Activated naive CD8-positive, alpha-beta T cell (primary cell): ENCODE measurements at regions not wholly inside any gene's neighbourhood (a gene's known extent, or its start where the extent isn't known, plus 50 kb on each side); places are given as distances from the start of the nearest gene placed in this dataset.
"Not testable (repeated sequence)": the region's sequence is repeated elsewhere in the genome, so short reads cannot be mapped to it uniquely, and the experiment has no call there.

ENCODE experiments used
- H3K27ac Mint-ChIP-seq: one replicate; pipeline ENCODE4 v1.8.0; 2021; ENCODE audit warnings: mixed read lengths
- H3K27me3 Mint-ChIP-seq: one replicate; pipeline ENCODE4 v1.8.0; 2021; ENCODE audit warnings: mixed read lengths
- H3K36me3 Mint-ChIP-seq: one replicate; pipeline ENCODE4 v1.8.0; 2021; ENCODE audit warnings: mixed read lengths
- H3K4me1 Mint-ChIP-seq: one replicate; pipeline ENCODE4 v1.8.0; 2021; ENCODE audit warnings: low read depth, mixed read lengths
- H3K4me3 Mint-ChIP-seq: one replicate; pipeline ENCODE4 v1.8.0; 2021; ENCODE audit warnings: mild to moderate bottlenecking, mixed read lengths
- H3K9me3 Mint-ChIP-seq: one replicate; pipeline ENCODE4 v1.8.0; 2021; ENCODE audit warnings: low read depth, mixed read lengths

DNA sequence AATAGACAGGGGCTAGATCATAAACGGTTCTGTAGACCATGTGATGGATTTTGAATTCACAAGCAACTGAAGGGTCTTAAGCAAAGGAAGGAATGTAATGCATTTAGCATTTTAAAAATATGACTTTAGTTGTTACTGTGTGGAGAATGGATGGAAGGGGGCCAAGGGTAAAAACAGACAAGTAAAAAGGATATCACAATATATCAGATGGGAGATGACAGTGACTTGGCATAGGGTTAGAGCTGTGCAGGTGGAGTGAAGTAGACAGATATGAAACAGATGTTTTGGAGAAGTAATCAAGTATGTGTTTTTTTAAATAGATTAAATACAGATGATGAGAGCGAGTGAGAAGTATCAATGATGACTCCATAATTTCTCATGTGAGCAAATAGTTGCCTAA lies 1116.0 kb upstream of the TENM3 start:
- Mint-ChIP-seq H3K4me3 (no peak overlapping the region), H3K4me1 (no peaks in the 10 kb centered on the region), H3K27me3 (no peaks in the 10 kb centered on the region), H3K27ac (no peak overlapping the region), H3K36me3 (no peaks in the 10 kb centered on the region), H3K9me3 (peaks cover 16% of the 10 kb centered on the region)

DNA sequence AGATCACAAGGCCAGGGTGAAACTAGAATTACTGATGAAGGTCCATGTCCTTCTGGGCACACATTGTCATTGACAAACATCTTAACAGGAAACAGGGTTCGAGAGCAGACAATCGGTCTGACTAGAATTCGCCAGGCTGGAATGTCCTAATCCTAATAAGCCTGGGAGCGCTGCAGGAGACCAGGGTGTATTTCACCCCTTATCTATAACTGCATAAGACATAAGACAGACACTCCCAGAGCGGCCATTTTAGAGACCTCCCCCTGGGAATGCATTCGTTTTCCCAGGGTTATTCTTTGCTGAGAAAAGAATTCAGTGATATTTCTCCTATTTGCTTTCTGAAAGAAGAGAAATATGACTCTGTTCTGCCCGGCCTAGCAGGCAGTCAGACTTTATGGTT lies 1112.9 kb upstream of the TENM3 start:
- H3K9me3 Mint-ChIP-seq: peaks cover 16% of the 10 kb centered on the region
- not testable (repeated sequence) for H3K27me3 Mint-ChIP-seq, H3K27ac Mint-ChIP-seq, H3K36me3 Mint-ChIP-seq, H3K4me1 Mint-ChIP-seq, H3K4me3 Mint-ChIP-seq

DNA sequence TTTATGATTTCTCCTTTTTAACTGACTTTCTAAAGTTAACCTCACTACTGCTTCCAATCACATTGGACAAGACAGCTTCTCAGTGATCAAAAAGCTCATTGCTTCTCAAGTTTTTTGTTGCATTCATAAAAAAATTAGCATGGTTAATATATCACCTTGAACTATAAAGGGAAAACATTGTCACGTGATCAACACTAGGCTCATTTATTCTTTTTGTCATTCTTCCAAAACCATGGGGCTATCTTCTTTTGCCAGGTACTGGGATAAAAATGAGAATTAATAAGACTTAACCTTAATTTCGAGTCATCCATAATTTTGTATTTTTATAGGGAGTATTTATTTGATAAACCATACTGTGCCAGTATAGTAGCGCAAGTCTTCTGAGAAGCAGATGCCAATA lies 1105.9 kb upstream of the TENM3 start:
- H3K27ac Mint-ChIP-seq: no peak overlapping the region
- H3K4me3 Mint-ChIP-seq: no peak overlapping the region
- H3K4me1 Mint-ChIP-seq: no peaks in the 10 kb centered on the region
- H3K27me3 Mint-ChIP-seq: no peaks in the 10 kb centered on the region
- H3K36me3 Mint-ChIP-seq: no peaks in the 10 kb centered on the region
- no peaks in the 10 kb centered on the region for H3K9me3 Mint-ChIP-seq

- H3K27ac Mint-ChIP-seq: no peak overlapping the region
- no peak overlapping the region for H3K4me3 Mint-ChIP-seq
- H3K9me3 Mint-ChIP-seq: no peaks in the 10 kb centered on the region
- H3K4me1 Mint-ChIP-seq: no peaks in the 10 kb centered on the region
- H3K36me3 Mint-ChIP-seq: no peaks in the 10 kb centered on the region
- H3K27me3 Mint-ChIP-seq: no peaks in the 10 kb centered on the region
These were observed 1105.1 kb upstream of the TENM3 start for GRCh38 chr4:181138116-181138515.

GRCh38 chr4:181140037-181140603 lies 1103.1 kb upstream of the TENM3 start:
- Mint-ChIP-seq H3K4me1 (no peaks in the 10 kb centered on the region), H3K36me3 (no peaks in the 10 kb centered on the region), H3K27me3 (no peaks in the 10 kb centered on the region), H3K4me3 (no peak overlapping the region), H3K27ac (no peak overlapping the region), H3K9me3 (no peaks in the 10 kb centered on the region)

DNA sequence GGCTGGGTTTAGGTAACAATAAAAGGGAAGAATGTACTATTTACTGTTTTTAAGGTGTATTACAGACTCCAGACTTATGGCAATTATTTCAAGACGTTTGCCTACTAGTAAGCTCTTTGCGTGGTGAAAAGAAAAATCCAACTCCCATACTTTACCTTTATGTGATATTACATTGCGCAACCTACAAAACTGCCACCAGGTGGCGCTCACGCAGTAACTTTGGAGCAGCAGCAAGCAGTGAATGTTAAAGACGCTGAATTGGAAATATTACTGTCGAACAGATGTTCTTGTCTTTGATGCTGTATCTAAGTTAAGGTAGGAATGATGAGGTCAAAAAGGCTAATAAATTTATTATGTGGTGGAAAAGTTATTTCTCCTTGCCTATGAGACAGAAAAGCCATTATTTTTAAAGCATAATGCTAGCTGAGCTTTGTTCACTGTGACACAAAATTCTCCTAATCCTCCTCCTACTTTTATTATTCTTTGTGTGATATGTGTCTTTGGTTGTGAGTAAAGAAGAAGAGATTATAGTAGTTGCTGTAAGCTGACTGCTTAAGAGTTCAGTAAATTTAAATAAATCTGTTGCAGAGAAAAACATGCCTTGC lies 1099.8 kb upstream of the TENM3 start:
- H3K27me3 Mint-ChIP-seq: no peaks in the 10 kb centered on the region
- H3K4me3 Mint-ChIP-seq: no peak overlapping the region
- no peaks in the 10 kb centered on the region for H3K4me1 Mint-ChIP-seq
- H3K9me3 Mint-ChIP-seq: no peaks in the 10 kb centered on the region
- no peak overlapping the region for H3K27ac Mint-ChIP-seq
- no peaks in the 10 kb centered on the region for H3K36me3 Mint-ChIP-seq

GRCh38 chr4:181146051-181146450 lies 1097.2 kb upstream of the TENM3 start:
- no peak overlapping the region for H3K27ac Mint-ChIP-seq
- H3K4me3 Mint-ChIP-seq: no peak overlapping the region
- no peaks in the 10 kb centered on the region for H3K4me1 Mint-ChIP-seq
- H3K9me3 Mint-ChIP-seq: no peaks in the 10 kb centered on the region
- no peaks in the 10 kb centered on the region for H3K27me3 Mint-ChIP-seq
- no peaks in the 10 kb centered on the region for H3K36me3 Mint-ChIP-seq

DNA sequence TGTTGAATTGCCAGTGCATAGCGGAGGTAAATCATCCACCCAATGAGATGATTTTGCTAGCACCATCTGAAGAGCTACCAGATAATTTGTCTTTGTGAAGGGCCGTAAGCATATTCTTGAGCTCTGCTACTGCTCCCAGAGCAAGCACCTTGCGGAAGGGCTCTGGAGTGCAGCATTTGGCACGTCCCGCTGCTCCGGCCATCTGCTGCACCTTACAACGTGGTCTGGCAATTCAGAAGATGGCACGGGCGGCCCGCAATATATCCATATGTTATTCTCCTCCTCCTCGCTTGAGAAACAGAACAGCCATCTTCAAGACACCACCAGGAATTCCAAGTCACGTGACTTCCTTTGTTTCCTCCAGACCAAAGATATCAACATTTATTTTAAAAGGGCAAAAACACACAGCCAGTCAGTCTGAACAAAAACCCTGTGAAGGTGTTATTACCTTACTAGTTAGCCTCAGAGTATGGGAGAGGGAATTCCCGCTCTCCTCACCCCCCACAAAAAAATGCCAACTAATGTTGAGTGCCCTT lies 1095.7 kb upstream of the TENM3 start:
- Mint-ChIP-seq H3K27me3 (no peaks in the 10 kb centered on the region), H3K36me3 (no peaks in the 10 kb centered on the region), H3K4me3 (no peak overlapping the region), H3K27ac (no peak overlapping the region), H3K4me1 (no peaks in the 10 kb centered on the region), H3K9me3 (no peaks in the 10 kb centered on the region)

- H3K27me3 Mint-ChIP-seq: no peaks in the 10 kb centered on the region
- H3K27ac Mint-ChIP-seq: no peak overlapping the region
- no peaks in the 10 kb centered on the region for H3K9me3 Mint-ChIP-seq
- H3K4me3 Mint-ChIP-seq: no peak overlapping the region
- H3K4me1 Mint-ChIP-seq: no peaks in the 10 kb centered on the region
- H3K36me3 Mint-ChIP-seq: no peaks in the 10 kb centered on the region
These were observed 1094.7 kb upstream of the TENM3 start for GRCh38 chr4:181148470-181148869.

GRCh38 chr4:181150191-181150590 lies 1093.0 kb upstream of the TENM3 start:
- Mint-ChIP-seq H3K9me3 (no peaks in the 10 kb centered on the region), H3K27me3 (no peaks in the 10 kb centered on the region), H3K27ac (no peak overlapping the region), H3K36me3 (no peaks in the 10 kb centered on the region), H3K4me1 (no peaks in the 10 kb centered on the region), H3K4me3 (no peak overlapping the region)

DNA sequence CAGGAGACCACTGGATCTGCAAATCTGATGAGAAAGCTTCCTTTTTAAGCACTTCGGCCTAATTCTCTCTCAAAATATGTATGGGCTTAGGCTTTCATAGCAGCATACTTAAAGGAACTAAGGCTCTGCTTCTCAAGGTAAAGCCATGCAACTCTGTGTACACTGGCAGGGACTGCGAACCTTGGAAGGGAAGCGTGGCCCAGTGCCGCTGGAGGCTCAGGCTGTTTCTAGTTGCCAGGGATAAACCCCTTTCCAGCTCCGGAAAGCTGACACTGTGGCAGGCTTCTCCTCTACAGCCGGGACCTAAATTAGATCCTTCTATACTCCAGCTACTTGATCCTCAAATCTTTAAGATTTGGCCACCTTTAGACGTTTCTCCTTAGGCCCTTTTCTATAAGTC lies 1091.3 kb upstream of the TENM3 start:
- Mint-ChIP-seq H3K4me1 (no peaks in the 10 kb centered on the region), H3K9me3 (no peaks in the 10 kb centered on the region), H3K27me3 (peaks cover 2% of the 10 kb centered on the region), H3K27ac (no peak overlapping the region), H3K4me3 (no peak overlapping the region), H3K36me3 (no peaks in the 10 kb centered on the region)

GRCh38 chr4:181157647-181158046 lies 1085.6 kb upstream of the TENM3 start:
- Mint-ChIP-seq H3K9me3 (no peaks in the 10 kb centered on the region), H3K27ac (no peak overlapping the region), H3K36me3 (no peaks in the 10 kb centered on the region), H3K4me1 (no peaks in the 10 kb centered on the region), H3K4me3 (no peak overlapping the region), H3K27me3 (peaks cover 3% of the 10 kb centered on the region)

GRCh38 chr4:181158971-181159370 lies 1084.2 kb upstream of the TENM3 start:
- Mint-ChIP-seq H3K36me3 (no peaks in the 10 kb centered on the region), H3K4me3 (no peak overlapping the region), H3K9me3 (no peaks in the 10 kb centered on the region), H3K27ac (no peak overlapping the region), H3K4me1 (no peaks in the 10 kb centered on the region), H3K27me3 (peaks cover 3% of the 10 kb centered on the region)

GRCh38 chr4:181161669-181162068 lies 1081.5 kb upstream of the TENM3 start:
- Mint-ChIP-seq H3K27ac (no peak overlapping the region), H3K27me3 (peaks cover 2% of the 10 kb centered on the region), H3K4me1 (no peaks in the 10 kb centered on the region), H3K4me3 (no peak overlapping the region), H3K36me3 (no peaks in the 10 kb centered on the region), H3K9me3 (no peaks in the 10 kb centered on the region)

DNA sequence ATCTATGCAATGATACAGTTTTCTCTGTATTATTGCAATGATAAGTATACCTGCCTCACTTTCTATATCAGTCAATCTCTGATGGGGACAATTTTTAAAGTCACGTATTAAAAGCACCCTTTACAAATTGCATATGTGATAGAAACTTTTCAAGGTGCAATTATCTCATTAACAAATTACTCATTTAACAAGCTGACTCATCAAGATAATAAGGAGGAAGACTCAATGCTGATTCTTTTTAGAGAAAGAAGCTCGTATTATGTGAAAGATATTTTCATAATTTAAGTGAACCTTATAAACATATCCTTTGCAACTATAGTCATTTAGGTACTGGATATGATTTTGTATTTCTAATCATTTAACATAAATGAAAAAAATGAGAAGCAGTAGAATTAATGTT lies 1080.9 kb upstream of the TENM3 start:
- no peak overlapping the region for H3K4me3 Mint-ChIP-seq
- no peak overlapping the region for H3K27ac Mint-ChIP-seq
- H3K36me3 Mint-ChIP-seq: no peaks in the 10 kb centered on the region
- H3K9me3 Mint-ChIP-seq: no peaks in the 10 kb centered on the region
- H3K27me3 Mint-ChIP-seq: peaks cover 2% of the 10 kb centered on the region
- H3K4me1 Mint-ChIP-seq: no peaks in the 10 kb centered on the region

GRCh38 chr4:181162676-181163075 lies 1080.5 kb upstream of the TENM3 start:
- no peak overlapping the region for H3K4me3 Mint-ChIP-seq
- no peak overlapping the region for H3K27ac Mint-ChIP-seq
- no peaks in the 10 kb centered on the region for H3K4me1 Mint-ChIP-seq
- H3K9me3 Mint-ChIP-seq: no peaks in the 10 kb centered on the region
- peaks cover 2% of the 10 kb centered on the region for H3K27me3 Mint-ChIP-seq
- no peaks in the 10 kb centered on the region for H3K36me3 Mint-ChIP-seq
